A549 (cell line): ENCODE measurements at regions not wholly inside any gene's neighbourhood (a gene's known extent, or its start where the extent isn't known, plus 50 kb on each side); places are given as distances from the start of the nearest gene placed in this dataset.
A peak's percentile ranks its signal among the peaks of the same experiment; 100 is the strongest.

Experiments used
- ATAC-seq, 2 experiments: fragments of 200-7000 bp in 1 of 2; fragments of >200 bp in 1 of 2; cut with Nextera tagmentation in 1 of 2; cut with Tn5 transposase in 1 of 2; 3 replicates each; pipeline versions ENCODE4 v1.8.0 to v1.9.1; 2018 to 2020; ENCODE audit warnings: mild to moderate bottlenecking in 1 of 2, moderate library complexity in 1 of 2
- CTCF ChIA-PET: fragments of 300-600 bp; sonication (Branson Sonifier 250); formaldehyde crosslinking; extraction: SDS; loops from one replicate; lab custom pipeline; 2021; ENCODE audit warnings: antibody characterized with exemption, inconsistent platforms; lab: Yijun Ruan, JAX
- POLR2A ChIA-PET: fragments of 350-600 bp; formaldehyde crosslinking; extraction: SDS; loops from one replicate; lab custom pipeline; 2021; ENCODE audit warnings: antibody characterized with exemption, inconsistent platforms; lab: Yijun Ruan, JAX
- DNase-seq, 2 experiments: peaks; one replicate each; pipeline versions ENCODE4 v3.0.0 to v3.0.0-alpha.2; 2011 to 2016; ENCODE audit warnings: low read depth in 1 of 2, low spot score in 1 of 2
- FAIRE-seq: peaks from 2 replicates; lab custom pipeline; 2011; peaks lifted over from hg19 to GRCh38; lab: Jason Lieb, UNC
- H3K27ac ChIP-seq, 2 experiments: fragments of >200 bp; sonication (Bioruptor Twin); formaldehyde crosslinking; 3 replicates each; pipeline ENCODE4 v1.5.1; 2016 to 2017
- H3K4me1 ChIP-seq: fragments of >200 bp; sonication (Bioruptor Twin); formaldehyde crosslinking; 3 replicates; pipeline ENCODE4 v1.6.1; 2016
- H3K4me2 ChIP-seq: fragments of >200 bp; sonication (Bioruptor Twin); formaldehyde crosslinking; 3 replicates; pipeline ENCODE4 v1.6.1; 2016
- H3K4me3 ChIP-seq: fragments of >200 bp; sonication (Bioruptor Twin); formaldehyde crosslinking; 3 replicates; pipeline ENCODE4 v1.5.1; 2016
- H3K9me3 ChIP-seq: fragments of >200 bp; sonication (Bioruptor Twin); formaldehyde crosslinking; 3 replicates; pipeline ENCODE4 v1.6.1; 2016
- CBX2 ChIP-seq: fragments of 200-600 bp; sonication (generic); IDR thresholded peaks from 2 replicates; pipeline ENCODE4 v1.6.1; 2016; ENCODE audit warnings: low read depth, mild to moderate bottlenecking, borderline replicate concordance
- CBX8 ChIP-seq: fragments of 200-600 bp; sonication (generic); IDR thresholded peaks from 2 replicates; pipeline ENCODE4 v1.6.1; 2016
- CHD4 ChIP-seq: fragments of 200-600 bp; sonication (generic); IDR thresholded peaks from 2 replicates; pipeline ENCODE4 v1.6.1; 2016; ENCODE audit warnings: antibody characterized with exemption, mild to moderate bottlenecking, borderline replicate concordance
- E2F6 ChIP-seq: IDR thresholded peaks from 2 replicates; pipeline ENCODE4 v1.6.1; 2012; ENCODE audit warnings: low read depth, borderline replicate concordance
- ELK1 ChIP-seq: fragments of 150-350 bp; IDR thresholded peaks from 2 replicates; pipeline ENCODE4 v1.6.1; 2014; ENCODE audit warnings: low read depth, mild to moderate bottlenecking, low read length
- EP300 ChIP-seq, 2 experiments: fragments of >200 bp; sonication (Bioruptor Twin); formaldehyde crosslinking; IDR thresholded peaks; 2 replicates in 1 of 2; 3 replicates in 1 of 2; pipeline ENCODE4 v1.6.1; 2016 to 2017
- HDAC2 ChIP-seq: fragments of 200-600 bp; sonication (generic); IDR thresholded peaks from 2 replicates; pipeline ENCODE4 v1.6.1; 2016
- HMGXB4 ChIP-seq: fragments of 250-450 bp; sonication (Bioruptor Pico); IDR thresholded peaks from 2 replicates; pipeline ENCODE4 v1.5.0; 2021; ENCODE audit warnings: mild to moderate bottlenecking, moderate library complexity, borderline replicate concordance
- HOXB5 ChIP-seq: fragments of 250-450 bp; sonication (Bioruptor Pico); IDR thresholded peaks from 2 replicates; pipeline ENCODE4 v1.5.0; 2020; ENCODE audit warnings: mild to moderate bottlenecking, moderate library complexity
- JUN ChIP-seq, 2 experiments: fragments of >200 bp; sonication (Bioruptor Twin); formaldehyde crosslinking; IDR thresholded peaks; 2 replicates in 1 of 2; 3 replicates in 1 of 2; pipeline ENCODE4 v1.6.1; 2016 to 2017
- KDM5A ChIP-seq: fragments of 200-600 bp; sonication (generic); IDR thresholded peaks from 2 replicates; pipeline ENCODE4 v1.6.1; 2016; ENCODE audit warnings: antibody characterized with exemption, mild to moderate bottlenecking
- NFE2L2 ChIP-seq: fragments of 150-350 bp; conservative IDR thresholded peaks from 2 replicates; pipeline ENCODE4 v1.6.1; 2014; ENCODE audit warnings: low read length
- NPAS2 ChIP-seq: fragments of 250-450 bp; sonication (Bioruptor Pico); IDR thresholded peaks from 2 replicates; pipeline ENCODE4 v1.8.0; 2022; ENCODE audit warnings: mild to moderate bottlenecking, moderate library complexity, borderline replicate concordance
- NR3C1 ChIP-seq: fragments of >200 bp; sonication (Bioruptor Twin); formaldehyde crosslinking; IDR thresholded peaks from 3 replicates; pipeline ENCODE4 v1.6.1; 2017
- PBX3 ChIP-seq: IDR thresholded peaks from 2 replicates; pipeline ENCODE4 v1.6.1; 2012
- POLR2AphosphoS2 ChIP-seq: conservative IDR thresholded peaks from 2 replicates; pipeline ENCODE4 v1.6.1; 2012; ENCODE audit warnings: low read length, improper control_type of control experiment, inconsistent platforms
- RAD21 ChIP-seq, 2 experiments: fragments of >200 bp in 1 of 2; sonication (Bioruptor Twin) in 1 of 2; formaldehyde crosslinking in 1 of 2; IDR thresholded peaks in 1 of 2; conservative IDR thresholded peaks in 1 of 2; 2 replicates in 1 of 2; 3 replicates in 1 of 2; pipeline ENCODE4 v1.6.1; 2012 to 2018; ENCODE audit warnings: inconsistent platforms in 1 of 2
- RCOR1 ChIP-seq: fragments of 150-350 bp; IDR thresholded peaks from 2 replicates; pipeline ENCODE4 v1.6.1; 2014; ENCODE audit warnings: antibody characterized with exemption, low read length, low read depth
- REST ChIP-seq: fragments of 200-600 bp; sonication (generic); IDR thresholded peaks from 2 replicates; pipeline ENCODE4 v1.6.1; 2016; ENCODE audit warnings: antibody characterized with exemption, mild to moderate bottlenecking, moderate library complexity
- RFX5 ChIP-seq: fragments of 450-650 bp; IDR thresholded peaks from 2 replicates; pipeline ENCODE4 v1.7.1; 2014; ENCODE audit warnings: antibody characterized with exemption, mild to moderate bottlenecking, moderate library complexity
- SMC3 ChIP-seq: fragments of >200 bp; sonication (Bioruptor Twin); formaldehyde crosslinking; IDR thresholded peaks from 3 replicates; pipeline ENCODE4 v1.6.1; 2018; ENCODE audit warnings: inconsistent platforms
- SREBF2 ChIP-seq: fragments of 450-650 bp; IDR thresholded peaks from 2 replicates; pipeline ENCODE4 v1.6.1; 2014; ENCODE audit warnings: mild to moderate bottlenecking, moderate library complexity
- ZC3H11A ChIP-seq: fragments of 450-650 bp; IDR thresholded peaks from 2 replicates; pipeline ENCODE4 v1.6.1; 2014; ENCODE audit warnings: antibody characterized with exemption, mild to moderate bottlenecking
- WGBS: methylation state at CpG from one replicate; pipeline ENCODE4 v1.1.6; 2017; ENCODE audit errors: missing lambda C conversion rate; 5-methylcytosine and 5-hydroxymethylcytosine counted together
- TF ChIP-seq, protein P1 (sequence below): fragments of >200 bp; sonication (Bioruptor Twin); formaldehyde crosslinking; IDR thresholded peaks from 3 replicates; pipeline ENCODE4 v1.5.1; 2016

DNA sequence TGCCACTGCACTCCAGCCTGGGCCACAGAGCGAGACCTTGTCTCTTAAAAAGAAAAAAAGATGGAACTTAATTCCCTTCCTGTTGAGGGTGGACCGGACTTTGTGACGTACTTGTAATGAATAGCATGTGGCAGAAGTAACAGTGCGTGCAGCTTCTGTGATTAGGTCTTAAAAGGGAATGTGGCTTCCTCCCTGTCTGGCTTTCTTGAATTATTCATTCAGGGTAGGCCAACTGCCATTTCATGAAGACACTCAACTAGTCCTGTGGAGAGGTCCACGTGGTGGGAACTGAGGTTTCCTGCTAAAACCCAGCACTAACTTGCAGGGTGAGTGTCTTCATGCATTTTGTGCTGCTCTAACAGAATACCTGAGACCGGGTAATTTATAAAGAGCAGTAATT lies 98.9 kb upstream of the PIAS1 start:
- DNase-seq (no peak), ATAC-seq (no peak)
- WGBS, result 87% methylated on average over 6 of the region's 6 CpGs
- H3K4me3 ChIP-seq, result no peak overlapping the region
- ChIA-PET CTCF (interaction anchor here (0.6 to 1.7 kb wide), 6 partner anchors 8 to 52 kb away, joined by 3 read pairs; no protein-coding TSS in a partner anchor), POLR2A (no interaction called here)
- no peaks in the 10 kb centered on the region for H3K4me1 ChIP-seq
- no peaks in the 10 kb centered on the region for H3K9me3 ChIP-seq
- no peak overlapping the region for H3K4me2 ChIP-seq
- peak overlapping the region; percentile 1 to 15; a peak in 2 of 6 replicates for H3K27ac ChIP-seq
- TF ChIP-seq SMC3 (no peak), HOXB5 (CRISPR knock-in tag) (no peak), RFX5 (no peak), PBX3 (no peak), POLR2AphosphoS2 (no peak), HMGXB4 (CRISPR knock-in tag) (no peak), CHD4 (no peak), HDAC2 (no peak), ELK1 (no peak), NR3C1 (no peak), E2F6 (no peak), JUN (IDR thresholded peaks at IDR 0.05) (no peak), RAD21 (conservative IDR thresholded peaks at IDR 0.05 in 1 of 2, IDR thresholded peaks at IDR 0.05 in 1 of 2) (no peak), SREBF2 (no peak)
- TF ChIP-seq, protein P1, sequence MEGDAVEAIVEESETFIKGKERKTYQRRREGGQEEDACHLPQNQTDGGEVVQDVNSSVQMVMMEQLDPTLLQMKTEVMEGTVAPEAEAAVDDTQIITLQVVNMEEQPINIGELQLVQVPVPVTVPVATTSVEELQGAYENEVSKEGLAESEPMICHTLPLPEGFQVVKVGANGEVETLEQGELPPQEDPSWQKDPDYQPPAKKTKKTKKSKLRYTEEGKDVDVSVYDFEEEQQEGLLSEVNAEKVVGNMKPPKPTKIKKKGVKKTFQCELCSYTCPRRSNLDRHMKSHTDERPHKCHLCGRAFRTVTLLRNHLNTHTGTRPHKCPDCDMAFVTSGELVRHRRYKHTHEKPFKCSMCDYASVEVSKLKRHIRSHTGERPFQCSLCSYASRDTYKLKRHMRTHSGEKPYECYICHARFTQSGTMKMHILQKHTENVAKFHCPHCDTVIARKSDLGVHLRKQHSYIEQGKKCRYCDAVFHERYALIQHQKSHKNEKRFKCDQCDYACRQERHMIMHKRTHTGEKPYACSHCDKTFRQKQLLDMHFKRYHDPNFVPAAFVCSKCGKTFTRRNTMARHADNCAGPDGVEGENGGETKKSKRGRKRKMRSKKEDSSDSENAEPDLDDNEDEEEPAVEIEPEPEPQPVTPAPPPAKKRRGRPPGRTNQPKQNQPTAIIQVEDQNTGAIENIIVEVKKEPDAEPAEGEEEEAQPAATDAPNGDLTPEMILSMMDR, result no peak
- TF ChIP-seq, all 56 proteins: peak for 0
- no peak for FAIRE-seq

DNA sequence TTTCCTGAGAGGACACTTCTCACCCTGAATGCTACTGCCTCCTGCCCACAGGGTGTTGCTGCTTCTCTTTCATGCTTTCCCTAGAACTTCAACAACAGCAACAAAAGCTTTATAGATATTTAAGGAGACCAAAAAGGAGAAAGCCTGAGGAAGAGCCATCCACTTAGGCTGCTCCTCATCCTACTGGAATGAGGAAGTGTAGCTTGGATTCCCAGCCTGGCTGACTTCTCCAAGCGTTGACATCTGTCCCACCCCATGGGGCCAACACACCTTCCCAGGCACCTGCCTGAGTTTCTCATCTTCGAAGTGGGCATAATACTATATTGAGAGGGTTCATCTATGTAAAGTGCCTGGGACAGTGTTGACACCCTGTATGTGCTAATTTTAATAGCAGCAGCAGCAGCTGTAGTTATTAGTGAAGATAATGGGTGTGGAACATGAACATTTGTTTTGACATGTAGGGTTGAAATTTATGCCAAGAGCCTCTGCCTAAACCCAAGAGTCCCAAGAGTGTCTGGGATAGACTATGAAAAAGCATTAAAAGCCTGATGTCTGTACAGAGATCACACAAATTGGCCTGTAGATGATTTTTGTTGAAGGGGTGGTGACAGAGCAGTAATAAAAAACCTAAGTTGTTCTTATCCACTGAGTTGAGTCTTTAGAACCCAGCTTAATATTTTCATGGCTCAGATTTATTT lies 96.5 kb upstream of the PIAS1 start:
- CTCF ChIA-PET, result interaction anchor here (0.9 to 2.0 kb wide), 3 partner anchors 32 to 120 kb away, joined by 3 to 6 read pairs (median 3); no protein-coding TSS in a partner anchor
- Histone ChIP-seq H3K4me2 (no peak overlapping the region), H3K9me3 (no peaks in the 10 kb centered on the region), H3K4me1 (peaks cover 12% of the 10 kb centered on the region), H3K4me3 (no peak overlapping the region), H3K27ac (no peak overlapping the region)
- DNase-seq (no peak), ATAC-seq (no peak), FAIRE-seq (no peak)
- 39% methylated on average over 2 of the region's 2 CpGs for WGBS
- POLR2A ChIA-PET, result no interaction called here
- TF ChIP-seq EP300 (IDR thresholded peaks at IDR 0.05) (no peak), KDM5A (no peak), REST (no peak), CBX8 (no peak), CHD4 (no peak), ZC3H11A (no peak), CBX2 (no peak), RCOR1 (no peak), NPAS2 (no peak), HDAC2 (no peak), NFE2L2 (no peak)
- TF ChIP-seq, protein P1, result no peak
